ENCODE measurements at regions not wholly inside any gene's neighbourhood (a gene's known extent, or its start where the extent isn't known, plus 50 kb on each side); places are given as distances from the start of the nearest gene placed in this dataset.

- DNase-seq: no peak
Observed at GRCh38 chr20:11813106-11813890, 104.4 kb upstream of the BTBD3 start.

GRCh38 chr20:11814267-11814666 lies 103.4 kb upstream of the BTBD3 start:
- no peak for DNase-seq

GRCh38 chr20:11820838-11821237 lies 96.9 kb upstream of the BTBD3 start:
- DNase-seq: no peak

GRCh38 chr20:11822540-11822794 lies 95.2 kb upstream of the BTBD3 start:
- no peak for DNase-seq

GRCh38 chr20:11826334-11826733 lies 91.4 kb upstream of the BTBD3 start:
- no peak for DNase-seq

GRCh38 chr20:11832397-11832796 lies 85.3 kb upstream of the BTBD3 start:
- DNase-seq: no peak

- no peak for DNase-seq
Observed at GRCh38 chr20:11832851-11833250, 84.8 kb upstream of the BTBD3 start.

- DNase-seq: no peak
Observed at GRCh38 chr20:11833825-11834224, 83.9 kb upstream of the BTBD3 start.

- DNase-seq: no peak
Observed at GRCh38 chr20:11838076-11838636, 79.5 kb upstream of the BTBD3 start.

- DNase-seq: no peak
Observed at GRCh38 chr20:11841972-11842461, 75.7 kb upstream of the BTBD3 start.

GRCh38 chr20:11843289-11843688 lies 74.4 kb upstream of the BTBD3 start:
- DNase-seq: no peak

- no peak for DNase-seq
Observed at GRCh38 chr20:11844691-11845090, 73.0 kb upstream of the BTBD3 start.

- no peak for DNase-seq
Observed at GRCh38 chr20:11845340-11845739, 72.4 kb upstream of the BTBD3 start.

GRCh38 chr20:11846131-11846530 lies 71.6 kb upstream of the BTBD3 start:
- no peak for DNase-seq

- DNase-seq: no peak
Observed at GRCh38 chr20:11847827-11848226, 69.9 kb upstream of the BTBD3 start.

- DNase-seq: no peak
Observed at GRCh38 chr20:11849270-11849915, 68.3 kb upstream of the BTBD3 start.

GRCh38 chr20:11849976-11850670 lies 67.6 kb upstream of the BTBD3 start:
- DNase-seq: no peak

GRCh38 chr20:11850901-11851300 lies 66.8 kb upstream of the BTBD3 start:
- DNase-seq: no peak

GRCh38 chr20:11851646-11852045 lies 66.0 kb upstream of the BTBD3 start:
- no peak for DNase-seq

- no peak for DNase-seq
Observed at GRCh38 chr20:11852189-11852588, 65.5 kb upstream of the BTBD3 start.

- no peak for DNase-seq
Observed at GRCh38 chr20:11852811-11853210, 64.9 kb upstream of the BTBD3 start.

- no peak for DNase-seq
Observed at GRCh38 chr20:11853359-11853758, 64.3 kb upstream of the BTBD3 start.

- no peak for DNase-seq
Observed at GRCh38 chr20:11861479-11861878, 56.2 kb upstream of the BTBD3 start.
